ENCODE measurements at regions not wholly inside any gene's neighbourhood (a gene's known extent, or its start where the extent isn't known, plus 50 kb on each side); places are given as distances from the start of the nearest gene placed in this dataset.

GRCh38 chr2:234438305-234438977, 58.4 kb downstream of the ARL4C start:
- Histone ChIP-seq H3K27me3 (ENCODE audit: control insufficient read depth, insufficient read depth, low read length) (no peaks in the 10 kb centered on the region), H3K36me3 (ENCODE audit: control insufficient read depth, insufficient read depth, low read length) (no peaks in the 10 kb centered on the region), H3K27ac (ENCODE audit: insufficient read depth, low read length) (no peak overlapping the region), H3K9me3 (ENCODE audit: control insufficient read depth, insufficient read depth, low read depth, low read length) (no peaks in the 10 kb centered on the region), H2AFZ (ENCODE audit: low read length) (no peak overlapping the region), H3K4me1 (ENCODE audit: control insufficient read depth, extremely low read depth, insufficient read depth, low read length) (no peaks in the 10 kb centered on the region), H3K4me3 (replicated peaks in 1 of 4; ENCODE audit: control extremely low read depth in 1 of 4, insufficient read depth in 1 of 4, low read depth in 3 of 4, low read length in 4 of 4) (no peak overlapping the region), H3K79me2 (ENCODE audit: control insufficient read depth, insufficient read depth, low read length) (no peaks in the 10 kb centered on the region), H4K20me1 (ENCODE audit: control insufficient read depth, extremely low read depth, insufficient read depth, low read length) (no peaks in the 10 kb centered on the region), H3K4me2 (ENCODE audit: extremely low read depth, insufficient read depth, low read length) (no peak overlapping the region), H3K9ac (ENCODE audit: insufficient read depth, low read length) (no peak overlapping the region)
- DNase-seq (ENCODE audit: low read depth in 2 of 2) = no peak
- TF ChIP-seq, protein P1, sequence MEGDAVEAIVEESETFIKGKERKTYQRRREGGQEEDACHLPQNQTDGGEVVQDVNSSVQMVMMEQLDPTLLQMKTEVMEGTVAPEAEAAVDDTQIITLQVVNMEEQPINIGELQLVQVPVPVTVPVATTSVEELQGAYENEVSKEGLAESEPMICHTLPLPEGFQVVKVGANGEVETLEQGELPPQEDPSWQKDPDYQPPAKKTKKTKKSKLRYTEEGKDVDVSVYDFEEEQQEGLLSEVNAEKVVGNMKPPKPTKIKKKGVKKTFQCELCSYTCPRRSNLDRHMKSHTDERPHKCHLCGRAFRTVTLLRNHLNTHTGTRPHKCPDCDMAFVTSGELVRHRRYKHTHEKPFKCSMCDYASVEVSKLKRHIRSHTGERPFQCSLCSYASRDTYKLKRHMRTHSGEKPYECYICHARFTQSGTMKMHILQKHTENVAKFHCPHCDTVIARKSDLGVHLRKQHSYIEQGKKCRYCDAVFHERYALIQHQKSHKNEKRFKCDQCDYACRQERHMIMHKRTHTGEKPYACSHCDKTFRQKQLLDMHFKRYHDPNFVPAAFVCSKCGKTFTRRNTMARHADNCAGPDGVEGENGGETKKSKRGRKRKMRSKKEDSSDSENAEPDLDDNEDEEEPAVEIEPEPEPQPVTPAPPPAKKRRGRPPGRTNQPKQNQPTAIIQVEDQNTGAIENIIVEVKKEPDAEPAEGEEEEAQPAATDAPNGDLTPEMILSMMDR (conservative IDR thresholded peaks at IDR 0.05 in 1 of 2, IDR thresholded peaks at IDR 0.05 in 1 of 2; ENCODE audit: low read depth in 1 of 2, low read length in 2 of 2) = no peak
- no peak for TF ChIP-seq EZH2 (IDR thresholded peaks at IDR 0.05; ENCODE audit: low read length, missing control alignments)

- DNase-seq (ENCODE audit: low read depth in 2 of 2) = no peak
- Histone ChIP-seq H3K36me3 (ENCODE audit: control insufficient read depth, insufficient read depth, low read length) (no peaks in the 10 kb centered on the region), H2AFZ (ENCODE audit: low read length) (no peak overlapping the region), H4K20me1 (ENCODE audit: control insufficient read depth, extremely low read depth, insufficient read depth, low read length) (no peaks in the 10 kb centered on the region), H3K9ac (ENCODE audit: insufficient read depth, low read length) (no peak overlapping the region), H3K79me2 (ENCODE audit: control insufficient read depth, insufficient read depth, low read length) (no peaks in the 10 kb centered on the region), H3K27me3 (ENCODE audit: control insufficient read depth, insufficient read depth, low read length) (no peaks in the 10 kb centered on the region), H3K4me1 (ENCODE audit: control insufficient read depth, extremely low read depth, insufficient read depth, low read length) (no peaks in the 10 kb centered on the region), H3K4me3 (replicated peaks in 1 of 4; ENCODE audit: control extremely low read depth in 1 of 4, insufficient read depth in 1 of 4, low read depth in 3 of 4, low read length in 4 of 4) (no peak overlapping the region), H3K9me3 (ENCODE audit: control insufficient read depth, insufficient read depth, low read depth, low read length) (no peaks in the 10 kb centered on the region), H3K27ac (ENCODE audit: insufficient read depth, low read length) (no peak overlapping the region), H3K4me2 (ENCODE audit: extremely low read depth, insufficient read depth, low read length) (no peak overlapping the region)
- TF ChIP-seq EZH2 (IDR thresholded peaks at IDR 0.05; ENCODE audit: low read length, missing control alignments) = no peak
- TF ChIP-seq, protein P1 (conservative IDR thresholded peaks at IDR 0.05 in 1 of 2, IDR thresholded peaks at IDR 0.05 in 1 of 2; ENCODE audit: low read depth in 1 of 2, low read length in 2 of 2) = no peak
Measured at GRCh38 chr2:234437642-234438304, 59.1 kb downstream of the ARL4C start.

DNA sequence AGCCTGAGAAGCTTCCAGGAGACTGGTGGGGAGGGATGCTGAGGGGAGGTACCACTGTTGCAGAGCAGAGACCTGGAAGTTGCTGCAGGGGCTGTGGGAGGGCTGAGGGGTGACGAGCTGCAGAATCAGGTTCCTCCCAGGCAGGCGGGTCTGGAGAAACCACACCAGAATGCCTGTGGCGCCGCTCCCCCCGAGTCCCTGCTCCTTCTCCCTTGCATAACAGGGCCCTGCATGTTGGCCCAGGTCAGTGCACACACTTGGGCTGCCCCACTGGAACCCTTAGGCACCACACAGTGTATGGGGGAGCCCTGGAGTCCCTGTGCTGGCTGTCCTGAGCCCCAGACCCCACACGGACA, 60.4 kb downstream of the ARL4C start:
- H4K20me1 ChIP-seq (ENCODE audit: control insufficient read depth, extremely low read depth, insufficient read depth, low read length) = no peaks in the 10 kb centered on the region
- no peak overlapping the region for H3K9ac ChIP-seq (ENCODE audit: insufficient read depth, low read length)
- no peaks in the 10 kb centered on the region for H3K9me3 ChIP-seq (ENCODE audit: control insufficient read depth, insufficient read depth, low read depth, low read length)
- no peaks in the 10 kb centered on the region for H3K79me2 ChIP-seq (ENCODE audit: control insufficient read depth, insufficient read depth, low read length)
- no peak overlapping the region for H3K4me2 ChIP-seq (ENCODE audit: extremely low read depth, insufficient read depth, low read length)
- H3K4me3 ChIP-seq (replicated peaks in 1 of 4; ENCODE audit: control extremely low read depth in 1 of 4, insufficient read depth in 1 of 4, low read depth in 3 of 4, low read length in 4 of 4) = no peak overlapping the region
- H3K36me3 ChIP-seq (ENCODE audit: control insufficient read depth, insufficient read depth, low read length) = no peaks in the 10 kb centered on the region
- H3K4me1 ChIP-seq (ENCODE audit: control insufficient read depth, extremely low read depth, insufficient read depth, low read length) = no peaks in the 10 kb centered on the region
- TF ChIP-seq, protein P1 (conservative IDR thresholded peaks at IDR 0.05 in 1 of 2, IDR thresholded peaks at IDR 0.05 in 1 of 2; ENCODE audit: low read depth in 1 of 2, low read length in 2 of 2) = no peak
- TF ChIP-seq EZH2 (IDR thresholded peaks at IDR 0.05; ENCODE audit: low read length, missing control alignments) = no peak
- H3K27me3 ChIP-seq (ENCODE audit: control insufficient read depth, insufficient read depth, low read length) = no peaks in the 10 kb centered on the region
- no peak overlapping the region for H3K27ac ChIP-seq (ENCODE audit: insufficient read depth, low read length)
- H2AFZ ChIP-seq (ENCODE audit: low read length) = no peak overlapping the region
- DNase-seq (ENCODE audit: low read depth in 2 of 2) = no peak

Data from fibroblast of lung (primary cell).